Panc1 (cell line): ENCODE measurements at regions not wholly inside any gene's neighbourhood (a gene's known extent, or its start where the extent isn't known, plus 50 kb on each side); places are given as distances from the start of the nearest gene placed in this dataset.

Experiments used
- ATAC-seq: fragments of 200-7000 bp; cut with Tn5 transposase; 2 replicates; pipeline ENCODE4 v1.9.1; 2020; ENCODE audit warnings: mild to moderate bottlenecking, moderate library complexity
- BruUV-seq: library from RNA; stranded (reverse); fragments of 400-500 nt; replicated peaks from 2 replicates; lab custom pipeline; 2021; lab: Mats Ljungman, UMichigan
- CTCF ChIA-PET: fragments of 300-600 bp; sonication (Branson Sonifier 250); formaldehyde crosslinking; loops from one replicate; lab custom pipeline; 2022; ENCODE audit warnings: antibody characterized with exemption; lab: Charles Lee
- POLR2A ChIA-PET: fragments of 300-600 bp; sonication (Branson Sonifier 250); formaldehyde crosslinking; loops from one replicate; lab custom pipeline; 2022; ENCODE audit warnings: antibody characterized with exemption; lab: Charles Lee
- DNase-seq: peaks from one replicate; pipeline ENCODE4 v3.0.0-alpha.2; 2010; ENCODE audit warnings: low read depth, low spot score
- H3K27ac ChIP-seq: 2 replicates; pipeline ENCODE4 v1.5.1; 2011; ENCODE audit warnings: mild to moderate bottlenecking, low read length, inconsistent platforms
- H3K27me3 ChIP-seq: fragments of 200-500 bp; sonication (Bioruptor generic); 2 replicates; pipeline ENCODE4 v1.6.0; 2014; ENCODE audit warnings: low read length, inconsistent platforms; ENCODE audit not compliant: control insufficient read depth, insufficient read depth
- H3K36me3 ChIP-seq: fragments of 200-500 bp; sonication (Bioruptor generic); 2 replicates; pipeline ENCODE4 v1.5.1; 2014; ENCODE audit warnings: inconsistent platforms, mild to moderate bottlenecking, low read length, moderate library complexity; ENCODE audit not compliant: control insufficient read depth, insufficient read depth
- H3K4me1 ChIP-seq: 2 replicates; pipeline ENCODE4 v1.5.1; 2011; ENCODE audit warnings: inconsistent platforms, mild to moderate bottlenecking, low read length, moderate library complexity; ENCODE audit not compliant: control insufficient read depth, insufficient read depth
- H3K4me3 ChIP-seq, 2 experiments: 2 replicates each; pipeline ENCODE4 v1.5.1; 2011 to 2012; ENCODE audit warnings: low read depth in 2 of 2, low read length in 2 of 2, mild to moderate bottlenecking in 2 of 2, inconsistent platforms in 1 of 2, moderate library complexity in 1 of 2
- H3K9me3 ChIP-seq: fragments of 200-500 bp; sonication (Bioruptor generic); 2 replicates; pipeline ENCODE4 v1.5.1; 2014; ENCODE audit warnings: low read depth, mild to moderate bottlenecking, inconsistent platforms, low read length, moderate library complexity; ENCODE audit not compliant: control insufficient read depth, insufficient read depth
- CTCF ChIP-seq: fragments of 450-650 bp; IDR thresholded peaks from 2 replicates; pipeline ENCODE4 v1.5.1; 2017; ENCODE audit warnings: mild to moderate bottlenecking
- REST ChIP-seq, 2 experiments: IDR thresholded peaks; 2 replicates each; pipeline ENCODE4 v1.6.1; 2011 to 2012; ENCODE audit warnings: low read depth in 2 of 2, control low read depth in 1 of 2, low read length in 1 of 2, mild to moderate bottlenecking in 1 of 2, moderate library complexity in 1 of 2; ENCODE audit not compliant: insufficient read depth in 1 of 2
- SIN3A ChIP-seq: IDR thresholded peaks from 2 replicates; pipeline ENCODE4 v1.6.1; 2012; ENCODE audit warnings: low read depth, mild to moderate bottlenecking, low read length, moderate library complexity, borderline replicate concordance; ENCODE audit not compliant: insufficient read depth
- TCF7L2 ChIP-seq: IDR thresholded peaks from 2 replicates; pipeline ENCODE4 v1.6.1; 2011; ENCODE audit warnings: mild to moderate bottlenecking, low read depth, low read length, inconsistent platforms
- in situ Hi-C: cut with HindIII; loops from 2 replicates; pipeline ENCODE4 v1.10.0; 2016; ENCODE audit warnings: low sequenced_read_pairs, low pct_unique_long_range_greater_than_20kb
- intact Hi-C: fragments of 100-400 bp; cut with micrococcal nuclease; formaldehyde crosslinking; loops from one replicate; pipeline ENCODE4 v1.10.0; 2022; ENCODE audit not compliant: unreplicated experiment

- Histone ChIP-seq H3K27me3 (no peaks in the 10 kb centered on the region; the same call in 1 of the 2 replicates), H3K36me3 (no peaks in the 10 kb centered on the region), H3K9me3 (no peaks in the 10 kb centered on the region), H3K4me3 (no peak overlapping the region), H3K4me1 (no peaks in the 10 kb centered on the region), H3K27ac (no peak overlapping the region)
- DNase-seq, result no peak
- CTCF ChIA-PET, result no interaction called here
- TF ChIP-seq SIN3A, result no peak
- TF ChIP-seq REST (IDR thresholded peaks at IDR 0.05; ENCODE audit: insufficient read depth in 1 of 2, low read depth in 2 of 2, low read length in 1 of 2), result no peak
- no peak for TF ChIP-seq CTCF
- no TSS peak for BruUV-seq
- intact Hi-C loops (no loop called here), in situ Hi-C loops (no loop called here)
- POLR2A ChIA-PET, result interaction anchor here (0.6 kb wide), 1 partner anchor 9 kb away, joined by 3 read pairs; no protein-coding TSS in a partner anchor
- no peak for ATAC-seq
Measured at GRCh38 chr2:16035747-16036745, 95.7 kb downstream of the MYCN start.

GRCh38 chr2:16034975-16035746 lies 94.8 kb downstream of the MYCN start:
- no peak for DNase-seq
- POLR2A ChIA-PET, result no interaction called here
- Histone ChIP-seq H3K36me3 (no peaks in the 10 kb centered on the region), H3K4me1 (no peaks in the 10 kb centered on the region), H3K27me3 (no peaks in the 10 kb centered on the region; the same call in 1 of the 2 replicates), H3K4me3 (no peak overlapping the region), H3K9me3 (no peaks in the 10 kb centered on the region), H3K27ac (no peak overlapping the region)
- intact Hi-C loops (no loop called here), in situ Hi-C loops (no loop called here)
- CTCF ChIA-PET, result no interaction called here
- no peak for TF ChIP-seq REST (IDR thresholded peaks at IDR 0.05; ENCODE audit: insufficient read depth in 1 of 2, low read depth in 2 of 2, low read length in 1 of 2)
- TF ChIP-seq SIN3A, result no peak
- TF ChIP-seq TCF7L2, result no peak
- no TSS peak for BruUV-seq
- ATAC-seq, result no peak
